ENCODE measurements at regions not wholly inside any gene's neighbourhood (a gene's known extent, or its start where the extent isn't known, plus 50 kb on each side); places are given as distances from the start of the nearest gene placed in this dataset.

GRCh38 chr18:51668607-51669006 is 471.1 kb upstream of the MEX3C start:
- DNase-seq (ENCODE audit: insufficient read length, low spot score) (no peak), FAIRE-seq (no peak)
- TF ChIP-seq POLR2A (IDR thresholded peaks at IDR 0.05; ENCODE audit: low read depth, low read length), result no peak

- no peak for FAIRE-seq
- TF ChIP-seq POLR2A (IDR thresholded peaks at IDR 0.05; ENCODE audit: low read depth, low read length), result no peak
- no peak for DNase-seq (ENCODE audit: insufficient read length, low spot score)
These were observed 489.1 kb upstream of the MEX3C start for GRCh38 chr18:51686590-51686989.

GRCh38 chr18:51687845-51688585 is 490.5 kb upstream of the MEX3C start:
- DNase-seq (ENCODE audit: insufficient read length, low spot score) (no peak), FAIRE-seq (no peak)
- no peak for TF ChIP-seq POLR2A (IDR thresholded peaks at IDR 0.05; ENCODE audit: low read depth, low read length)

- no peak for DNase-seq (ENCODE audit: insufficient read length, low spot score)
- no peak for TF ChIP-seq POLR2A (IDR thresholded peaks at IDR 0.05; ENCODE audit: low read depth, low read length)
These were observed 495.1 kb upstream of the MEX3C start for GRCh38 chr18:51692612-51693011.

GRCh38 chr18:51711298-51711889 is 513.9 kb upstream of the MEX3C start:
- DNase-seq (ENCODE audit: insufficient read length, low spot score) (no peak), FAIRE-seq (no peak)
- no peak for TF ChIP-seq POLR2A (IDR thresholded peaks at IDR 0.05; ENCODE audit: low read depth, low read length)

More at GRCh38 chr18:51692612-51693011, 495.1 kb upstream of the MEX3C start:
- no peak for FAIRE-seq

GRCh38 chr18:51712821-51713220 is 515.3 kb upstream of the MEX3C start:
- no peak for TF ChIP-seq POLR2A (IDR thresholded peaks at IDR 0.05; ENCODE audit: low read depth, low read length)
- FAIRE-seq (no peak), DNase-seq (ENCODE audit: insufficient read length, low spot score) (no peak)

GRCh38 chr18:51716277-51716676 is 518.8 kb upstream of the MEX3C start:
- no peak for DNase-seq (ENCODE audit: insufficient read length, low spot score)
- no peak for FAIRE-seq

GRCh38 chr18:51721388-51721787 is 523.9 kb upstream of the MEX3C start:
- DNase-seq (ENCODE audit: insufficient read length, low spot score), result no peak
- no peak for TF ChIP-seq POLR2A (IDR thresholded peaks at IDR 0.05; ENCODE audit: low read depth, low read length)
- FAIRE-seq, result no peak

More at GRCh38 chr18:51716277-51716676, 518.8 kb upstream of the MEX3C start:
- TF ChIP-seq POLR2A (IDR thresholded peaks at IDR 0.05; ENCODE audit: low read depth, low read length), result no peak

GRCh38 chr18:51721996-51722395 is 524.5 kb upstream of the MEX3C start:
- DNase-seq (ENCODE audit: insufficient read length, low spot score) (no peak), FAIRE-seq (no peak)
- no peak for TF ChIP-seq POLR2A (IDR thresholded peaks at IDR 0.05; ENCODE audit: low read depth, low read length)

- no peak for TF ChIP-seq POLR2A (IDR thresholded peaks at IDR 0.05; ENCODE audit: low read depth, low read length)
- no peak for DNase-seq (ENCODE audit: insufficient read length, low spot score)
- no peak for FAIRE-seq
These were observed 527.6 kb upstream of the MEX3C start for GRCh38 chr18:51724790-51725721.

- DNase-seq (ENCODE audit: insufficient read length, low spot score) (no peak), FAIRE-seq (no peak)
- no peak for TF ChIP-seq POLR2A (IDR thresholded peaks at IDR 0.05; ENCODE audit: low read depth, low read length)
These were observed 529.1 kb upstream of the MEX3C start for GRCh38 chr18:51726614-51727013.

GRCh38 chr18:51727780-51728179 is 530.3 kb upstream of the MEX3C start:
- no peak for TF ChIP-seq POLR2A (IDR thresholded peaks at IDR 0.05; ENCODE audit: low read depth, low read length)
- no peak for DNase-seq (ENCODE audit: insufficient read length, low spot score)
- no peak for FAIRE-seq

- FAIRE-seq (no peak), DNase-seq (ENCODE audit: insufficient read length, low spot score) (no peak)
- no peak for TF ChIP-seq POLR2A (IDR thresholded peaks at IDR 0.05; ENCODE audit: low read depth, low read length)
These were observed 533.6 kb upstream of the MEX3C start for GRCh38 chr18:51731070-51731469.

- no peak for TF ChIP-seq POLR2A (IDR thresholded peaks at IDR 0.05; ENCODE audit: low read depth, low read length)
- no peak for FAIRE-seq
- DNase-seq (ENCODE audit: insufficient read length, low spot score), result no peak
These were observed 537.1 kb upstream of the MEX3C start for GRCh38 chr18:51734576-51734975.
